Type B pancreatic cell (in vitro differentiated cells): ENCODE measurements at regions not wholly inside any gene's neighbourhood (a gene's known extent, or its start where the extent isn't known, plus 50 kb on each side); places are given as distances from the start of the nearest gene placed in this dataset.

Source experiments
- DNase-seq: peaks from one replicate; pipeline ENCODE4 v3.0.0; 2021; ENCODE audit warnings: mixed read lengths; ENCODE audit not compliant: unreplicated experiment; ENCODE audit errors: extremely low spot score
- H3K27ac Mint-ChIP-seq: 2 replicates; pipeline ENCODE4 v1.8.0; 2021; ENCODE audit warnings: mild to moderate bottlenecking, mixed read lengths
- H3K27me3 Mint-ChIP-seq: 2 replicates; pipeline ENCODE4 v1.8.0; 2021; ENCODE audit warnings: mixed read lengths
- H3K36me3 Mint-ChIP-seq: 2 replicates; pipeline ENCODE4 v1.8.0; 2021; ENCODE audit warnings: mixed read lengths
- H3K4me1 Mint-ChIP-seq: one replicate; pipeline ENCODE4 v1.8.0; 2021; ENCODE audit warnings: mixed read lengths; ENCODE audit not compliant: unreplicated experiment
- H3K4me3 Mint-ChIP-seq: 2 replicates; pipeline ENCODE4 v1.8.0; 2021; ENCODE audit warnings: mild to moderate bottlenecking, mixed read lengths
- H3K9me3 Mint-ChIP-seq: 2 replicates; pipeline ENCODE4 v1.8.0; 2021; ENCODE audit warnings: mixed read lengths
- CTCF ChIP-seq: fragments of 200-600 bp; sonication (generic); conservative IDR thresholded peaks from 2 replicates; pipeline ENCODE4 v1.5.0; 2021; ENCODE audit warnings: antibody characterized with exemption, mild to moderate bottlenecking

- Mint-ChIP-seq H3K4me1 (no peaks in the 10 kb centered on the region), H3K27ac (no peak overlapping the region), H3K27me3 (no peaks in the 10 kb centered on the region), H3K36me3 (no peaks in the 10 kb centered on the region), H3K4me3 (no peak overlapping the region), H3K9me3 (no peaks in the 10 kb centered on the region)
- no peak for TF ChIP-seq CTCF
- DNase-seq = no peak
Measured at GRCh38 chr20:55239269-55239668, 763.9 kb downstream of the DOK5 start.

GRCh38 chr20:55232647-55233046 lies 757.3 kb downstream of the DOK5 start:
- H3K36me3 Mint-ChIP-seq = no peaks in the 10 kb centered on the region
- DNase-seq = no peak
- no peaks in the 10 kb centered on the region for H3K4me1 Mint-ChIP-seq
- TF ChIP-seq CTCF = no peak
- H3K27me3 Mint-ChIP-seq = no peaks in the 10 kb centered on the region
- H3K27ac Mint-ChIP-seq = no peak overlapping the region
- no peaks in the 10 kb centered on the region for H3K9me3 Mint-ChIP-seq
- H3K4me3 Mint-ChIP-seq = no peak overlapping the region

- TF ChIP-seq CTCF = no peak
- no peak overlapping the region for H3K27ac Mint-ChIP-seq
- no peak overlapping the region for H3K4me3 Mint-ChIP-seq
- no peaks in the 10 kb centered on the region for H3K27me3 Mint-ChIP-seq
- no peak for DNase-seq
- no peaks in the 10 kb centered on the region for H3K4me1 Mint-ChIP-seq
- H3K36me3 Mint-ChIP-seq = no peaks in the 10 kb centered on the region
- H3K9me3 Mint-ChIP-seq = no peaks in the 10 kb centered on the region
Measured at GRCh38 chr20:55229451-55229850, 754.1 kb downstream of the DOK5 start.

GRCh38 chr20:55216525-55217242 lies 741.3 kb downstream of the DOK5 start:
- Mint-ChIP-seq H3K27ac (no peak overlapping the region), H3K4me1 (no peaks in the 10 kb centered on the region), H3K4me3 (no peak overlapping the region), H3K9me3 (peaks cover 7% of the 10 kb centered on the region), H3K27me3 (no peaks in the 10 kb centered on the region), H3K36me3 (no peaks in the 10 kb centered on the region)
- no peak for DNase-seq
- TF ChIP-seq CTCF = no peak

- no peak for TF ChIP-seq CTCF
- Mint-ChIP-seq H3K4me1 (no peaks in the 10 kb centered on the region), H3K27ac (no peak overlapping the region), H3K4me3 (no peak overlapping the region), H3K36me3 (no peaks in the 10 kb centered on the region), H3K9me3 (no peaks in the 10 kb centered on the region), H3K27me3 (no peaks in the 10 kb centered on the region)
- no peak for DNase-seq
Measured at GRCh38 chr20:55213653-55214052, 738.3 kb downstream of the DOK5 start.
